GM12872 (cell line): ENCODE measurements at regions not wholly inside any gene's neighbourhood (a gene's known extent, or its start where the extent isn't known, plus 50 kb on each side); places are given as distances from the start of the nearest gene placed in this dataset.

Experiments used
- TF ChIP-seq, protein P1 (sequence below): IDR thresholded peaks from 3 replicates; pipeline ENCODE4 v1.5.1; 2011; ENCODE audit warnings: low read depth, mild to moderate bottlenecking, low read length, moderate library complexity; ENCODE audit not compliant: insufficient read depth

GRCh38 chr3:38966811-38967692 is 84.7 kb downstream of the SCN11A start:
- TF ChIP-seq, protein P1, sequence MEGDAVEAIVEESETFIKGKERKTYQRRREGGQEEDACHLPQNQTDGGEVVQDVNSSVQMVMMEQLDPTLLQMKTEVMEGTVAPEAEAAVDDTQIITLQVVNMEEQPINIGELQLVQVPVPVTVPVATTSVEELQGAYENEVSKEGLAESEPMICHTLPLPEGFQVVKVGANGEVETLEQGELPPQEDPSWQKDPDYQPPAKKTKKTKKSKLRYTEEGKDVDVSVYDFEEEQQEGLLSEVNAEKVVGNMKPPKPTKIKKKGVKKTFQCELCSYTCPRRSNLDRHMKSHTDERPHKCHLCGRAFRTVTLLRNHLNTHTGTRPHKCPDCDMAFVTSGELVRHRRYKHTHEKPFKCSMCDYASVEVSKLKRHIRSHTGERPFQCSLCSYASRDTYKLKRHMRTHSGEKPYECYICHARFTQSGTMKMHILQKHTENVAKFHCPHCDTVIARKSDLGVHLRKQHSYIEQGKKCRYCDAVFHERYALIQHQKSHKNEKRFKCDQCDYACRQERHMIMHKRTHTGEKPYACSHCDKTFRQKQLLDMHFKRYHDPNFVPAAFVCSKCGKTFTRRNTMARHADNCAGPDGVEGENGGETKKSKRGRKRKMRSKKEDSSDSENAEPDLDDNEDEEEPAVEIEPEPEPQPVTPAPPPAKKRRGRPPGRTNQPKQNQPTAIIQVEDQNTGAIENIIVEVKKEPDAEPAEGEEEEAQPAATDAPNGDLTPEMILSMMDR = no peak

DNA sequence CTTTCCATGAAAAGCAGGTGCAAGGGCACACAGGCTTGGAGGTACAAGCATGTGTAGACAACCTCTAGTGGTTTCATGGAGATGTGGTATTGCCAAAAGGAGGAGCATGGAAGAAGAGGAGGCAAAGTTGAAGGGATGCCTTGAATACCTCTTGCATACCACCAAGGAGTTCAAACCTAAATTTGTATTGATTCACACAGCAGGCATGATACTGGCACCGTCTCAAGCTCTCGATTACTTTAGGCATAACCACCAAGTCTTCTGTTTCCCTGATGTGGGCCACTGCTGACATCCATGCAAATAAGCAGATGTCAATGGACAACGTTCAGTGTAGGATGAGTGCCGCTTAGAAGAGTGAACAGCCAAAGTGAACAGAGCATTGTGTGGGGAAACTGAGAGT is 87.1 kb downstream of the SCN11A start:
- TF ChIP-seq, protein P1 = no peak

- TF ChIP-seq, protein P1 = no peak
Measured at GRCh38 chr3:38964204-38964603, 87.5 kb downstream of the SCN11A start.

GRCh38 chr3:38960953-38961622 is 90.7 kb downstream of the SCN11A start:
- TF ChIP-seq, protein P1 = peak; percentile 75

- TF ChIP-seq, protein P1 = no peak
Measured at GRCh38 chr3:38960042-38960622, 91.6 kb downstream of the SCN11A start.

- TF ChIP-seq, protein P1 = no peak
Measured at GRCh38 chr3:38958026-38958720, 93.6 kb downstream of the SCN11A start.

GRCh38 chr3:38957296-38957695 is 94.4 kb downstream of the SCN11A start:
- TF ChIP-seq, protein P1 = no peak
